DMS114 treated with DMSO at 0.1 percent for 48 hours (cell line): ENCODE measurements at regions not wholly inside any gene's neighbourhood (a gene's known extent, or its start where the extent isn't known, plus 50 kb on each side); places are given as distances from the start of the nearest gene placed in this dataset.

ENCODE experiments used
- DNase-seq: peaks from one replicate; lab custom pipeline; 2025; ENCODE audit not compliant: unreplicated experiment; lab: John Stamatoyannopoulos, UW

DNA sequence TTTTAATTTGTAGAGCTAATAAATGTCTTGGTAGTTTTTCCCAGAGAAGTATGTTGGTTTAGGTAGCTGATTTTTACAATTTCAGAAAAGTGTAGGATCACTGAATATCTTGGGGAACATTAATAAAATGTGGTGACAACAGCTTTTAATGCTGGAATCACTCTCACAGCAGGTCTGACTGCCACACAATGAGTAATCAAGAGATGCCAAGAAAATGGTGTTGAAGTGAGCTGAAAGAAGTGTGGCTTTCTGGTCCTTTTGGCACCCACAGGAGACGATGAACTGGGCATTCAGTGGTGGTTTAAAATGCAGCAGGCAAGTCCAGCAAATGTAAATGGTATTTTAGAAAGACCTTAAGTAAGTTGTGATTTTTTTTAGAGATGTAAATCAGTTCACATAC is 175.8 kb downstream of the CBLN2 start:
- no peak for DNase-seq

DNA sequence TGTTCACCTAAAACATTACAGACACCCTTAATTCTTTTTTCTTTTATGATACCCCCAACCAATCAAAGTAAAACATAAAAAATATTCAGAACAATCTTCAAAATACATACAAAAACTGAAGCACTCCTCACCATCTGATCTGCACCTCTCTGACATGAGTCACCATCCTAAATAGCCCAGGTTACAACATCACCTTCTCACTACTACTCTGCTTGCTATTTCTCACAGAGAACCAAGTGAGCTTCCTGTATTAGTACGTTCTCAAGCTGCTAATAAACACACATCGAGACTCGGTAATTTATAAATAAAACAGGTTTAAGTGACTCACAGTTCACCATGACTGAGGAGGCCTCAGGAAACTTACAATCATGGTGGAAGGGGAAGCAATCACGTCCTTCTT is 183.5 kb downstream of the CBLN2 start:
- DNase-seq = no peak

DNA sequence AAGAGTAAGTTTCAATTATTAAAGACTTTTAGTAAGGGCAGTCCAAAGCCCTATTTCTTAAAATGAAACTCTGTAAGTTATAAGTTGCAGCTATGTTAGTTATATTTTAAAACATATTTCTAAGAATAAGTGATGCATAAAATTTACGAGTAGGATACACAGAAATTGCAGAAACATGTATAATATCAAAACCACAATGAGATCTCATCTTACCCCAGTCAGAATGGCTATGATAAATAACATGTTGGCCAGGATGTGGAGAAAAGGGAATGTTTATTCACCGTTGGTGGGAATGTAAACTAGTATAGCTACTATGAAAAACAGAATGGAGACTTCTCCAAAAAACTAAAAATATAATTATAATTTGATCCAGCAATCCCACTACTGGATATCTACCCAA is 201.2 kb downstream of the CBLN2 start:
- DNase-seq = no peak

GRCh38 chr18:72339976-72340375 is 204.2 kb downstream of the CBLN2 start:
- DNase-seq = no peak

- no peak for DNase-seq
These were observed 207.4 kb downstream of the CBLN2 start for GRCh38 chr18:72336786-72337185.

DNA sequence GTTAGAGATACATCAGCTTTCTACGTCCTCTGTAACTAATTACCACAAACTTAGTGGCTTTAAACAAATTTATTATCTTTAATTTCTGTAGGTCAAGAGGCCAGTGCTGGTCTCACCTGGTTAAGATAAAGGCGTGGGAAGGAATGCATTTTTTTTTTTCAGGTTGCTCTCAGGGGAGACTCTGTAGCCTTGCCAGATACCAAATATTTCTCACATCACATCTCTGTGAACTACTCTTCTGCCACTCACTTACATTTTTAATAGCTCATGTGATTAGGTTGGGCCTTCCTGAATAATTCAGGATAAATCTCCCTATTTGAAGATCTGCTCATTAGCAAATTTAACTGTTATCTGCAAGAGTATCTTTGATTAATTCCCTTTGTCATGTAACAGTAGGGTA is 214.6 kb downstream of the CBLN2 start:
- no peak for DNase-seq

- no peak for DNase-seq
These were observed 218.8 kb downstream of the CBLN2 start for GRCh38 chr18:72325307-72325706.

DNA sequence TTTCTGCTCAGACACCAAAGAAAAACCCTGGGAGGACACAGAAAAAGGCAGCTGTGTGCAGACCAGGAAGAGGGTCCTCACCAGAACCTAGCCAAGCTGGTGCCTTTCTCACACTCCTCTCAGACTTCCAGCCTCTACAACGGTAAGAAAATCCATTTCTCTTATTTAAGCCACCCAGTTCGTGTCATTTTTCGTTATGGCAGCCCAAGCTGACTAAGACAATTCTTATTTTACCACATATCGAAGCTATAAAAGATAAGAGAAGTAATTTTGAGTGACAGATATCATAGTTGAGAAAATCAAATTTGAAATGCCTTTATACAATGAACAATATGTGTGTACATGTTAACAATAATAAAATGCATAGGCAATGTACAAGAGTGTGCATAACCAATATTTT is 219.5 kb downstream of the CBLN2 start:
- DNase-seq = no peak

DNA sequence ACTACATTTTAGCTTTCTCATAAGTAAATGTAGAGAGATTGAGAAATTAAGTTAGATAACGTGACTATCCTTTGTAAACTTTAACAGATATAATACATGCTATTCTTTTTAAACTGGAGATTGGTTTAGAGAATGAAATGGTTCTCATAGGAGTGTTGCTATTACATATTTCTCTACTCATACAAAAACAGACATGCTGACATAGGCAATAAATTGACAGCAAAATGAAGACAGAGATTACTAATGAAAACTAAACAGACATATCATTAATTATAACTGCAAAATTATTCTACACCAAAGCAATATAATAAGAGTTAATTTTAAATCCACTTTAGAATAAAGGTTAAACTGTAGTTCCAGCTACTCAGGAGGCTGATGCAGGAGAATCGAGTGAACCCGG is 227.6 kb downstream of the CBLN2 start:
- DNase-seq = no peak

- no peak for DNase-seq
These were observed 260.8 kb downstream of the CBLN2 start for GRCh38 chr18:72283148-72283925.

GRCh38 chr18:72273025-72273424 is 271.1 kb downstream of the CBLN2 start:
- DNase-seq = no peak

- DNase-seq = no peak
These were observed 282.6 kb downstream of the CBLN2 start for GRCh38 chr18:72261590-72261989.

GRCh38 chr18:72246076-72246475 is 298.1 kb downstream of the CBLN2 start:
- DNase-seq = no peak

DNA sequence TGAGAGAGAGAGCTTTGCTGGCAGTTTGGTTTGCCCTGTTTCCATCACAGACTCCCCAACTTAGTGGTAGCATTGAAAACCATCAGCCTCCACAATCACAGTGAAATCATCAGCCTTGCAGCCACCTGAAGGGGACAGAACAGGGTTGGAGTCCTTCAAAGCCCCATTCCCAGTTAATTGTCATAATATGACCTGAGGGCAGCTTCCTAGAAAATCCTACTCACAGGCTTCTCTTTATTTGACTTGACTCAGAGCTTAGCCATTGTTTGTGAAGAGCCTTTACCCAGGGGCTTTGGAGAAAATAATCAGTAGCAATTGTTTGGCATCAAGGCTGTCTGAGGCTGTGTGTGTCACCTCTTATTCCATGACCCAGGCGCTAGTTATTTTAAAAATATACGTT is 308.7 kb downstream of the CBLN2 start:
- DNase-seq = no peak

DNA sequence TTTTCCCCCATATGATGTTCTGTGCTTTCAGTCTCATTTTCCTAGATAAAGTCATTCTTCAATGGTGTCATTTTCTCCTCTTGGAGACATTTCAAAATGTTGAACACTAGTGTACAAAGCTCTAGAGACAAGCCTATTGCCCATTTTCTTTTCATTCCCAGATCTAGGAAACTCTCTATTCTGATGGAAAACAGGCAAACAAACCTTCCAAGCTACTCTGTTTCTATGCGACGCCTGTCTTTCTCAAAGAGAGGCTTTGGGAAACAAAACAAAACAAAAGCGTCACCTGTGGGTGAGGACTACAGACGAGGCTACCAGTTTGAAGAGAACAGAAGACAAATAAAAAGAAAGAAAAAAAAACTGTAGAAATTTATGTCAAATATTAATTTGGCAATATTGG is 311.0 kb downstream of the CBLN2 start:
- DNase-seq = no peak

DNA sequence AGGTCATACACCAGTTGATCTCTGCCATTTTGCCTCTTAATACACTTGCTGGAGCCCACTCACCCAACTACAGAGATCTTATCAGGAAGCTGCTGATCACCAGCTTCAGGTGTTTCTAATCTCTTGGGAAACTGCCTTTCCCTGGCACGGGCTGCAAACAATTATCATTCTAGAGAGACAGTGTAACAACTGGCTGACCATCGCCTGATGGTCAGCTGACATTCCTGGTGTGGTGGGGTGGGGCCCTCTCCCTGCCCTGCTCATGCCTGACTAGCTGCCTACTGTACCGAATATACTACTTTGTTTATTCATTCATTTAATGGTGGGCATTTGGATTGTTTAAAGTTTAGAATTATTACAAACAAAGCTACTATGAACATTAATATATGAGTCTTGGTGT is 311.5 kb downstream of the CBLN2 start:
- DNase-seq = no peak

DNA sequence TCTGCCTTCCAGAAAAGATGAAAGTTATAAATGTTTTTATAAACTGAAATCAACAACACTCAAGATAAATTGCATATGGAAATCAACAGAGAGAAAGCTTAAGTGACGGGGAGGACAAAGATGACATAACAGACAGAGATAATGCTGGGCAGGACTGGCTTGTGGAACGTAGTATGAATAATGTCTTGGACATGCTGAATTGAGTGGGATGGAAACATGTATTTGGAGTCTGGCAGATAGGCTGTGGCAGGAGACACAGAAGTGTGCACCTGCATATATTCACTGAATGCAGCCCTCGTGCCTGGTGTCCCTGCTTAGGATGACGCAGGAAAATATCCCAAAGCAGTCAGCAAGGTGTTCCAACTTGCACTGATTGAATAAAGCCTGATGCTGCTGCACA is 318.2 kb downstream of the CBLN2 start:
- no peak for DNase-seq

GRCh38 chr18:72223733-72224132 is 320.4 kb downstream of the CBLN2 start:
- DNase-seq = no peak

- no peak for DNase-seq
These were observed 335.0 kb downstream of the CBLN2 start for GRCh38 chr18:72208920-72209676.

DNA sequence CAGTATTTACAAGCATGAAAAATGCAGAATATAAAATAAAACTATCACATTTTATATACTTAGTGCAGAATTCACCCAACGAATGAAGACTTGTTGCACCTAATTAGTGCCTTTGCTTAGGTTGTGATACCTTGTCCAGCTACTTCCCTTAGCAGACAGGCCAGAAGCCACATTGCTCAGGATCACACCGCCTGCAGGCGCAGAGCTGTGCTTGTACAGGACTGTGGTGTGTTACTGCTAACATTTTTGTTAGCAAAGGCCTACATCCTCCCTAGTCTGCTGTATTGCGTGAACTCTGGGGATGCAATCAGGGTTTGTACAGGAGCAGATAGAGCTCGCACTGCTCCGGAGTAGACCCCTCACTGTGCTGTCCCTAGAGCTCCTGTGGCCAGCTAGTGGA is 336.9 kb downstream of the CBLN2 start:
- DNase-seq = no peak

DNA sequence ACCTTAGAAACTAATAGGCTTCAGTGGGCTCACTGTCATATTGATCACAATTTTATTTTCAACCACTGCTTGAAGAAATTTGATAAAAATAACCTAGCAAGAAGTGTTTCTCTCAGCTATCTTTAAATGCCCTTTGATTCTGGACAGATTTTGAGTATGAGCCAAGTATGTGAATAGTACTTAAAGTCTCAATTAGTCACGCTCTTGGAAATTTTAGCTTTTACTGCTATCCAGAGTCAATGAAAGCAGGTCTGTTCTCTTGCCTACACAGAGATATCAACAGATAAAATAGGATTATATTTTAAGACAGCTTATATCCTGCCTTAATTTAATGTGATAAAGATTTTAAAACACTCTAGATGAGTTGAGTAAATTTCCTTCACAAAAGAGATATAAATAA is 337.3 kb downstream of the CBLN2 start:
- DNase-seq = no peak

DNA sequence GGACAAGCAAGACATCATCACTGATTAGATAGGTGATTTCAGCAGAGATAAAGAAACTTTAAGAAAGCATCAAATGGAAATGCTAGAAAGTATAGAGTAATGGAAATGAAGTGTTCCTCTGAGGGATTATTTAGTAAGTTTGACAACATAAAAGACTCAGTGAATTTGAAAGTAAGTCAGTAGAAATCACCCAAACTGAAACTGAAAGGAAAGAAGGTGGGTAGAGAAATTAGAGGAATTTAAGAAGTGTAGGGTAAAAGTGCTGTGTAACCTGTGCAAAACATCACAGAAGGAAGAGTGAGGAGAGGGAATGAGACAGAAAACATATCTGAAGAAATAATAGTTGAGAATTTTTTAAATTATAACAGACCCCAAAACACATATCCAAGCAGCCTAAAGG is 343.1 kb downstream of the CBLN2 start:
- no peak for DNase-seq

- DNase-seq = no peak
These were observed 346.6 kb downstream of the CBLN2 start for GRCh38 chr18:72197591-72197990.
